Cerebellar cortex (tissue), 1 donor: ENCODE measurements at regions not wholly inside any gene's neighbourhood (a gene's known extent, or its start where the extent isn't known, plus 50 kb on each side); places are given as distances from the start of the nearest gene placed in this dataset.
A peak's percentile ranks its signal among the peaks of the same experiment; 100 is the strongest.

ENCODE experiments used
- DNase-seq: peaks from one replicate; pipeline ENCODE4 v3.0.0-alpha.2; 2015; ENCODE audit warnings: low spot score

DNA sequence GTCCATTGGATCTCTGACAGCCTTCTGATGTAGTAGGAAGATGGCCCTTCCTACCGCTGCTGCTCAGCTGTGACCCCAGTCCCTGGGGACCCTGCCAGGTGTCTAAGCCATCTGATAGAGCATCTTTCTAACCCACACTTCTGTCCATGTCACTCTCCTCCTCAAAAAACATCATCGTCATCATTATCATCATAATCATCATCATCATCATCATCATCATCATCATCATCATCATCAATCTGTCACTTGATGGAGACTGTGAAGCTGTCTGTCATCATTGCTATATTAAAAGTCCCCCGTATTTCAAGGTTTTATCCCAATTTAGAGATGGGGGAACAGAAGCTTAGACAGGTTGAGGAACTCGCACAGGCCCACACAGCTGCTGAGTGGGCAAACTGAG, 75.1 kb upstream of the SLC6A11 start:
- DNase-seq: no peak

DNA sequence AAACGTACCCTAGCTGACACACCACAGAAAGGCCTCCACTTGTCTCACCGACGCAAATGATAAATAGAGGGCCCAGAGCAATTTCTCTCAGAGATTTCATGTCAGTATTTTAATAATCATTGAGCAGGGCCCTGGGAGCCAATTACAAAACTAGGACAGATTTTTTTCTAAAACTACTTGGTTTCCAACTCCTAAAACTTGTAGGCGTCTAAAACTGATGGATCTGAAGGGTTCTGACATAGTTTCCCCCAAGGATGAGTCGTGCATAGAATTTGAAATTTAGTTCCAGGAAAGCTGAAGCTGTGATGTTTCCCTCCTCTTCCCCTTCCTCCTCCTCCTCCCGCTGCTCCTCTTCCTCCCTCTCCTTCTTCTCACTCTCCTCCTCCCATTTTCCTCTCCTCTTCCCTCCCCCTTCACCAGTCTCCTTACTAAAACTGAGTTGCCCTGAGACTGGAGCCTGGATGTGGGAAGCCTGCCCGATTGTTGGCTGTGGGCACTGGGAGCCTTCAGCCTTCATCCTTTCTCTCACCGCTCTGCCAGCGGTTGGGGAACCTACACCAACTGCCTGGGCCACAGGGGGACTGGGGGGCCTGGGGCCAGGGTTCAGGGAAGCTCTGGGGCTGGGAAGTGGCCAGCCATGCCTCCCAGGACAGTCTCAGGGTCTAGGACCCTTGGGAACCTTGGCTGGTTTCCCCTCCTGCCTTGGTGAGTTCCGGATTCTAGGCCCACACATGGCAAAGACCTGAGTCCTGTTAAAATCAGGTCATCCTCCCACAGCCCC, 73.9 kb upstream of the SLC6A11 start:
- DNase-seq: no peak

DNA sequence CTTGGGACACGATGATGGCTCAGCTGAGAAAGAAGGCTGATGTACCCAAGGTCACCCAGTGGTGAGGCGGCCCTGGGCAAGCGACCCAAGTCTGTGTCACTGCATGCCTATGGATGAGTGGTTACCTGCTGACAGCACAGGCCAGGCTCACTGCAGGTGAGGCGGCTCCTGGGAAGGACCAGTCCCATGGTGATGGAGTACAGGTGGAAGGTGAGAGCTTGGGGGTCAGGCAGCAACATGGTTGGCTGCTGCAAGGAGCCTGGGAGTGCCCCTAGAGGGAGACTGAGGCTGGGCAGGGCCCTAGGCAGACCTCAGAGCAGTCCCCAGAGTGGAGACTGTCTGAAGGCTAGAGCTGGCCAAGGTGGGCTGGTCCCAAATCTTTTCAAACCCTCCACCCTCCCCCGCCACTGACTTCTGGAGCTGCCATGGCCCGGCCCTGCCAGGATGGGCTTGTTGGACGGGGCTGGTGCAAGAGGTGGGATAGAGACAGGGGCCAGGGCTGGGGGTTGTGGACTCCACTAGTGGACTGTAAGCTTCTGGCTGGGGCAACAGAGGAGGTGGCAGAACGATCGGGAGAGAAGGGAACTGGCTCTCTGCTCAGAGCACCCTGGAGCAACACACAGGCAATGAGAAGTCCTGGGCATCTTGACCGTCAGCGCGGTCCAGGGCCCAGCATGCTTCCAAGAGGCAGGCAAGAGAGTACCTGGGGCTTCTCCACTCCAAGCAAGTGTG, 72.5 kb upstream of the SLC6A11 start:
- DNase-seq: no peak

DNA sequence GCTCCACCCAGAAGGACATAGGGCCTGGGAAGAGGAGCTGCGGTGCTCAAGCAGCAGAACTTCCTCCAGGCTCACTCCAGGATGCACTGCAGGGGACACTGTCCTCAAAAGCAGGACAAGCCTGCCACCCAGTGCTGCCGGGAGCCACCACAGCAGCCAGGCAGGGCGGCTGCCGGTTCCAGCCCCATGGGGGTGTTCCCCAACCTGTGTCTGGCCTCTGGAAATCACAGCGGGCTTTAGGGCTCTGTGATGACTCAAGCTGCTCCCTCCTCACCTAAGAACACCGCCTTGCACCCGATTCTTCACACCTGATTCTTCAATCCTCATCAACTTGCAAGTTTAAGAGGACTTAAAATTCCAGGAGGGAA, 71.9 kb upstream of the SLC6A11 start:
- no peak for DNase-seq

- no peak for DNase-seq
Observed at GRCh38 chr3:10745392-10745791, 70.6 kb upstream of the SLC6A11 start.

- no peak for DNase-seq
Observed at GRCh38 chr3:10746001-10746400, 70.0 kb upstream of the SLC6A11 start.

- DNase-seq: no peak
Observed at GRCh38 chr3:10746684-10747083, 69.3 kb upstream of the SLC6A11 start.

DNA sequence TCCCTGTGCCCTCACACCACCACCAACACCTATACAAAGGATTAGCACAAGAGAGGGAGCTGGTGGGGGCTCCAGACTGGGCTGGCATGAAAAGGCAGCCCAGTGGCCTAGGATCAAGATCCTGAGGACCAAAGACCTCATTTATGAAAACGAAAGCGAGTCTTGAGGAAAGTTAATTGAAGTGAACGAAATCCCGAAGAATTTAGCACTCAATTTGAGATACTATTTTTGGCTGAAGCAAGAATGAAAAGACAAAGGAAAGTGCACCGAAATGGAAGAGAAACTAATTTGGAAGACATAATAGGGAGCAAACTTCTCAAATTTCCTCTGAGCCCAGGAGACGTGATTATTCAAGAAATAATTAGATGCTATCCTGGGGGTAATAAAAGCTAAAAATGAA, 68.7 kb upstream of the SLC6A11 start:
- no peak for DNase-seq

DNA sequence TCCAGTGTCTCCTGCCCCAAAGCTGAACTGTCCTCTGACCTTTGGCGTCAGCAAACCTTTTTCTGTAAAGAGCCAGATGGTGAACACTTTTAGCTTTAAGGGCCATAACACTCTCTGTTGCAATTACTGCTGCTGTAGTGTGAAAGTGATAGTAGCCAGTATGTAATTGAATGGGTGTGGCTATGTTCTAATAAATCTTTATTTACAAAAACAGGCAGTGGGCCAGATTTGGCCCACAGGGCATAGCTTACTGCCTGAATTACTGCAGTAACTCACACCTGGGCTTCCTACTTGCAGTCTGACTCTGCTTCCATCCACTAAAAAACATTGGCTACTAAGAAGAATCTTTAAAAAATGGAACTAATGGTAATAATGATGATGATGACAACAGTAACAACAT, 68.0 kb upstream of the SLC6A11 start:
- no peak for DNase-seq

GRCh38 chr3:10753964-10754363, 62.1 kb upstream of the SLC6A11 start:
- no peak for DNase-seq

DNA sequence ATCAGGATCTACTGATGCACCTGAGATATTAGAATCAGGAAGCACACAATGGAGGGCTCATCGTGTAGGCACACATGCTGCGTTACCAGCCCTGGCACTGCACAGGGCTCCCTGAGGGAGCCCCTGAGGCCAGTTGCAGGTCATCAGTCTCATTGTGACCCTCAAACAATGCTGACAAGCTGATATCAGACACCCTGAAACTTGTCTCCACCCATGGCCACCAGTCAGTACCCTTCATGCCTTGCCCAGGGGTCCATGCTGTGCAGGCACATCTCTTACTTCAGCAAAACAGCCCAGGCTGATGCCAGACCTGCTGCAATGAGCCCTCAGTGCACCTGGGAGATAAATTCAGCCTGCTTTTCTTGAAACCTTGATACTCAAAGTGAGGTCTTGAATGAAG, 59.5 kb upstream of the SLC6A11 start:
- DNase-seq: no peak

- DNase-seq: no peak
Observed at GRCh38 chr3:10757021-10757820, 58.8 kb upstream of the SLC6A11 start.

- no peak for DNase-seq
Observed at GRCh38 chr3:10757821-10758130, 58.3 kb upstream of the SLC6A11 start.

DNA sequence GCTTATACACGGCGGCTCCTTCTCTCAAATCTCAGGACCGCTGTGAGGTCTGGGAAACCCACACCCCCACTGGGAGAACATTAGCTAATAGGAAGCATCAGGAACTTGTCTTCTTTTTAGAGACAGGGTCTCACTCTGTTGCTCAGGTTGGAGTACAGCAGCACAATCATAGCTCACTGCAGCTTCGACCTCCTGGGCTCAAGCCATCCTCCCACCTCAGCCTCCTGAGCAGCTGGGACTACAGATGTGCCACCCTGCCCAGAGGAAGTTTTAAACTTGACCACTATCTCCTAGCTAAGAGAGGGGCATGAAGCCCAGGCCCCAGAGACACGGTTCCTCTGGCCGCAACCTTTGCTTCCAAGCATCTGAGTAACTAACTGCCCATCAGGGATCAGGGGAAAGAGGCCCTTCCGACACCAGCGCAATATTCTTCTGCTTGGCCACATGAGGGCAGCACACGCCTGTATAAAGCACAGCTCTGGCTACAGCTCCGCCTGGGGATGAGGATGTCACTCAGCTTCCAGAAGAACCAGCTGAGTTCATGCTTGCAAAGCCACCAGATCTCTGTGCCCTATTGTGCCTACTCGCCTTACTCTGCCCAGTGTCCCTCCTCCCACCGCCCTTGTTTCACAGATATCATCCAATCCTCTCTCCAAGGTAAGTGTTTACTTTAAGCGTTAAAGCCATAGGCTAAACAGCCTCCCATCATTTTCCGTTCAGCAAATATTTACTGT, 57.6 kb upstream of the SLC6A11 start:
- DNase-seq: peak; percentile 79

- no peak for DNase-seq
Observed at GRCh38 chr3:10759495-10759894, 56.5 kb upstream of the SLC6A11 start.

DNA sequence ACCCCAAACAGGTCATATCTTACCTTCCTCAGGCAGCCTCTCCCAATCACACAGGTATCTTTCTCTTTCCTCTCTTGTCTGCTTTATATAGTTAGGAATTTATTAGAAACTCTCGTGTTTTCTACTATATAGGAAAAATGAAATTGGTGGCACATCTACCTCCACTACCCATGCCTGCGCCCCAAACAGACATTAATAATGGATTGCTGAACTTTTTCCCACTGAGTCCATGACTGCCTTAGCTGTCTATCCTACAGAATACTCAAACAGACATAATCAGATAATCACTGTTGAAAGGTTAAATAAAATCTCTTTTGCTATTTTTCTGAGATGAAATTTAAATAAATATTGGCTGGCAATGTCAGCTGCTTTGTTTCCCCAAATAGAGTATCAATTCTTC, 55.8 kb upstream of the SLC6A11 start:
- DNase-seq: no peak

DNA sequence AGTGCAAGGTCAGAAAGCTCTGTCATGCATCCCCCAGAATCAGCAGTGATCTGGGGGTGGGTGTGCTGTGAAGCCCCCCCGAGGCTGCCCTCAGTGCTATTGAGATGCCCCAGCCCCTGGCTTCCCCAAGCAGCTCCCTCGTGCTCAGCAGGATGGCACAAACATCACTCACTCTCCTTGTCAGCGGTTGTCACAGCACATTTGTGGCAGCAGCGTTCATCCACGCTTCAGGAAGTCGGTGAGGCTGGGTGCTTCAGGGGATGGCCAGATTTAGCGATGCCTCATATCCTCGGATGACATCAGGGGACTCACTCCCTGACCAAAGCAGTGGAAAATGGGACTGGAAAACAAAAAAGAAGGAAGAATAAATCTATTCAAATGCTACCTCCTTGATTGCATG, 54.4 kb upstream of the SLC6A11 start:
- no peak for DNase-seq

- no peak for DNase-seq
Observed at GRCh38 chr3:10762116-10762515, 53.9 kb upstream of the SLC6A11 start.

DNA sequence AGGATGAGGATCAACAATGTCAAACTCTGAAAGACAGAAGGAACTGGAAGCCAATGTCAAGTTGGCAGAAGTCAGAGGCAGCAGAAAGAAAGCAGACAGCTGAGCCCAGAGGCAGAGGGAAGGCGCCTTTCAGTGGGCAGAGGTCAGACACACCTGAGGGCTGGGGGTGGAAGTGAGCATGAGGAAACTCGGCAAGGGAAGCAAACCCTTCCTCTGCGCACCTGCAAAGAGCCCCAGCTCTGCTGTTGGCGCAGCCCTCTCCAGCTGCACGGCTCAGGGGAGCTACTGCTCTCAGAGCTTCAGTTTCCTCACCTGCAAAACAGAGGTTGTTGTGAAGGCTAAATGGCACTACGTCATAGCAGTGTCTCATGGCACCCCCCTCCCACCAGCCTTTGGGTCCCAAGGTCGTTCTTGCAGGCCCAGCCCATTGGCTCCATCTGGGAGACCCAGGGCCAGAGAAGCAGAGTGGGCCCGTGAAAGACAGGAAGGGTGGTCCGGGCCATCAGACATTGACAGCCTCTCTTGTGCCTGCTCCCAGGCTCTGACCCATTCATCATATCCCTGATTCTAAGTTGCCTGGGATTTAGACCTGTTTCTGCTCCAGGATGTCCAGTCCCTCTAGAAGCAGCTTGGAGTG, 53.3 kb upstream of the SLC6A11 start:
- DNase-seq: no peak

DNA sequence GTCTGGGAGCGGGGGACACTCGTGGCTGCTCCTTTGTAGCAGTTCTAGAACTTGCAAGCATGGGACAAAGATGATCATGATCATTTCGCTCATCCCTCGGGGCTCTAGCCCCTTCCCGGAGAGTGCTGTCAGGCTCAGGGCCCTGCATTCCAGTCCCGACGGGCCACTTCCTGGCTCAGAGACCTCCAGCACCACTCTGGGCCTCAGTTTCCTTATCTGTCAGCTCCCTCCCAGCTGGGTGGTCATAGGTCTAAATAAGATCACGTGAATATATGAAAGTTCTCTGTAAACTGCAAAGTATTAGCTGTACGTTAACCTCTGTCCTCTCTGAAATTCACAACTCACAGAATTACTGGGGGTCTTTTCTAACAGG, 52.8 kb upstream of the SLC6A11 start:
- no peak for DNase-seq

DNA sequence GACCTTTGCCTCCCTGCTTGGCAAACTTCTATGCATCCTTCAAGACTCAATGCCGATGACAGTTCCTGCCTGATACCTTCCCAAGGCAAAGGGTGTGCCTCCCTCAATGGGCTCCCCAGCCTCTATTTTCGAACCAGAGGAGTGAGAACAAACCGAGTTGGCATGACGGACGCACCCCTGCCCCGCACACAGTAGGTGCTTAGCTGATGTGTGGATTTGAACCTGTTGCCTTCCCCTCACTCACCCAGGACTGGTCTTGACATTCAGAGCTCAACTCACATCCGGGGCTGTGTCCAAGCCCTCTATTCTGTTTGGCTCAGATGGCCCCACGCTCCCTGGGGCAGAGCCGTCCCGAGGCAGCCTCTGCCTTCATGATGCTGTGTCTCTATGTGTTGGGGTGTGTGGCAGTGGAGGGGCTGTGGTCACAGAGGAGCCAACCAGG, 52.2 kb upstream of the SLC6A11 start:
- no peak for DNase-seq
